GM23338 (cell line): ENCODE measurements at regions not wholly inside any gene's neighbourhood (a gene's known extent, or its start where the extent isn't known, plus 50 kb on each side); places are given as distances from the start of the nearest gene placed in this dataset.

Experiments used
- ATAC-seq: fragments of 200-7000 bp; cut with Tn5 transposase; 3 replicates; pipeline ENCODE4 v1.9.1; 2020
- DNase-seq: peaks from one replicate; pipeline ENCODE4 v3.0.0-alpha.2; 2015; ENCODE audit warnings: low spot score
- H2AFZ ChIP-seq: fragments of 200-600 bp; sonication (generic); 2 replicates; pipeline ENCODE4 v1.8.0; 2016; ENCODE audit warnings: antibody characterized with exemption, mild to moderate bottlenecking, moderate library complexity
- H3F3A ChIP-seq: fragments of 200-600 bp; sonication (generic); replicated peaks from 2 replicates; pipeline ENCODE4 v1.8.0; 2017; ENCODE audit warnings: antibody characterized with exemption, mixed run types, low read depth
- H3K27ac ChIP-seq: fragments of 200-600 bp; sonication (generic); 2 replicates; pipeline ENCODE4 v1.6.1; 2016; ENCODE audit warnings: low read depth
- H3K27me3 ChIP-seq: fragments of 200-600 bp; sonication (generic); 2 replicates; pipeline ENCODE4 v1.8.0; 2016; ENCODE audit warnings: mild to moderate bottlenecking, mixed run types, moderate library complexity; ENCODE audit not compliant: insufficient read depth
- H3K36me3 ChIP-seq: fragments of 200-600 bp; sonication (generic); 2 replicates; pipeline ENCODE4 v1.8.0; 2016; ENCODE audit warnings: mild to moderate bottlenecking; ENCODE audit not compliant: insufficient read depth
- H3K4me1 ChIP-seq: fragments of 200-600 bp; sonication (generic); 2 replicates; pipeline ENCODE4 v1.8.0; 2016; ENCODE audit warnings: mild to moderate bottlenecking, moderate library complexity; ENCODE audit not compliant: insufficient read depth
- H3K4me2 ChIP-seq: fragments of 200-600 bp; sonication (generic); 2 replicates; pipeline ENCODE4 v1.7.1; 2017; ENCODE audit warnings: mixed run types
- H3K4me3 ChIP-seq: fragments of 200-600 bp; sonication (generic); 2 replicates; pipeline ENCODE4 v1.6.1; 2016; ENCODE audit warnings: mixed run types
- H3K79me2 ChIP-seq: fragments of 200-600 bp; sonication (generic); replicated peaks from 2 replicates; pipeline ENCODE4 v1.8.0; 2017; ENCODE audit warnings: mild to moderate bottlenecking; ENCODE audit not compliant: insufficient read depth
- H3K9me2 ChIP-seq: fragments of 200-600 bp; sonication (generic); 2 replicates; pipeline ENCODE4 v1.8.0; 2017; ENCODE audit not compliant: insufficient read depth
- H4K20me1 ChIP-seq: fragments of 200-600 bp; sonication (generic); replicated peaks from 2 replicates; pipeline ENCODE4 v1.8.0; 2017; ENCODE audit warnings: mild to moderate bottlenecking; ENCODE audit not compliant: insufficient read depth
- H3K27ac Mint-ChIP-seq: 2 replicates; pipeline ENCODE4 v1.8.0; 2020; ENCODE audit warnings: inconsistent platforms, mild to moderate bottlenecking, moderate library complexity, mixed read lengths
- H3K27me3 Mint-ChIP-seq: 3 replicates; pipeline ENCODE4 v1.8.0; 2022; ENCODE audit warnings: low read depth, mild to moderate bottlenecking, moderate library complexity, mixed read lengths, inconsistent platforms; ENCODE audit not compliant: insufficient read depth, poor library complexity
- H3K36me3 Mint-ChIP-seq: 3 replicates; pipeline ENCODE4 v1.8.0; 2021; ENCODE audit warnings: low read depth, mild to moderate bottlenecking, inconsistent platforms, moderate library complexity, mixed read lengths
- H3K4me1 Mint-ChIP-seq: 3 replicates; pipeline ENCODE4 v1.8.0; 2020; ENCODE audit warnings: mild to moderate bottlenecking, inconsistent platforms, mixed read lengths
- H3K4me3 Mint-ChIP-seq: 3 replicates; pipeline ENCODE4 v1.8.0; 2021; ENCODE audit warnings: moderate library complexity, mild to moderate bottlenecking, inconsistent platforms, mixed read lengths
- H3K9me3 Mint-ChIP-seq: 3 replicates; pipeline ENCODE4 v1.8.0; 2020; ENCODE audit warnings: moderate library complexity, mild to moderate bottlenecking, inconsistent platforms, mixed read lengths
- CREB1 ChIP-seq: fragments of 250-450 bp; sonication (Bioruptor Pico); IDR thresholded peaks from 2 replicates; pipeline ENCODE4 v1.5.0; 2020; ENCODE audit warnings: low read depth, mild to moderate bottlenecking, moderate library complexity
- CTCF ChIP-seq, 2 experiments: fragments of 200-600 bp in 1 of 2; sonication (generic) in 1 of 2; conservative IDR thresholded peaks; 2 replicates each; pipeline versions ENCODE4 v1.5.1 to v1.6.1; 2016 to 2017; ENCODE audit warnings: antibody characterized with exemption in 2 of 2, low read depth in 2 of 2, mild to moderate bottlenecking in 2 of 2, moderate library complexity in 1 of 2
- EZH2 ChIP-seq: fragments of 200-600 bp; sonication (generic); IDR thresholded peaks from one replicate; pipeline ENCODE4 v1.8.0; 2017; ENCODE audit warnings: antibody characterized with exemption, mild to moderate bottlenecking, low read depth; ENCODE audit not compliant: unreplicated experiment
- EZH2phosphoT487 ChIP-seq: fragments of 200-600 bp; sonication (generic); IDR thresholded peaks from one replicate; pipeline ENCODE4 v1.8.1; 2018; ENCODE audit warnings: antibody characterized with exemption; ENCODE audit not compliant: unreplicated experiment
- JUNB ChIP-seq: IDR thresholded peaks from one replicate; pipeline ENCODE4 v1.6.1; 2016; ENCODE audit warnings: antibody characterized with exemption; ENCODE audit not compliant: unreplicated experiment
- STAT1 ChIP-seq: IDR thresholded peaks from one replicate; pipeline ENCODE4 v1.6.1; 2016; ENCODE audit warnings: antibody characterized with exemption; ENCODE audit not compliant: unreplicated experiment
- ZNF114 ChIP-seq: fragments of 250-450 bp; sonication (Bioruptor Pico); IDR thresholded peaks from 2 replicates; pipeline ENCODE4 v1.5.0; 2020; ENCODE audit warnings: mild to moderate bottlenecking, moderate library complexity
- ZNF331 ChIP-seq: fragments of 250-450 bp; sonication (Bioruptor Pico); IDR thresholded peaks from 2 replicates; pipeline ENCODE4 v1.5.0; 2020; ENCODE audit warnings: low read depth, mild to moderate bottlenecking, moderate library complexity
- ZNF462 ChIP-seq: fragments of 250-450 bp; sonication (Bioruptor Pico); IDR thresholded peaks from 2 replicates; pipeline ENCODE4 v1.5.0; 2020; ENCODE audit warnings: mild to moderate bottlenecking, moderate library complexity

DNA sequence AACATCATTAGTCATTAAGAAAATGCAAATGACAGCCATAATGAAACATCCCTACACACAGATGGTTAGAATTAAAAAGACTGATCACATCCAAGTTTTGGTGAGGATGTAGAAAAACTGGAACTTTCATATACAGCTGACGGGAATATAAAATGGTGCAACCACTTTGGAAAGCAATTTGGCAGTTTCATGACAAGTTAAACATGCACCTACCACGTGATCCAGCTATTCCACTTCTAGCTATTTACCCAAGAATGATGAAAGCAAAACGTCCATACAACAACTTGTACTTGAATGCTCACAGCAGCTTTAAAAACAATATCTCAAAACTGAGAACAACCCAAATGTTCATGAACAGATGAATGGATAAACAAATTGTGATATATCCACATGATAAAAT lies 77.9 kb upstream of the AVPR1A start:
- Mint-ChIP-seq H3K9me3 (no peaks in the 10 kb centered on the region), H3K4me1 (peaks cover 5% of the 10 kb centered on the region; the same call in 2 of the 3 replicates), H3K27me3 (no peaks in the 10 kb centered on the region), H3K36me3 (no peaks in the 10 kb centered on the region), H3K4me3 (no peak overlapping the region), H3K27ac (no peak overlapping the region)
- no peaks in the 10 kb centered on the region for H3K4me1 ChIP-seq
- no peaks in the 10 kb centered on the region for H3K36me3 ChIP-seq
- no peaks in the 10 kb centered on the region for H4K20me1 ChIP-seq
- no peak for TF ChIP-seq CREB1 (CRISPR knock-in tag)
- ATAC-seq = no peak
- no peaks in the 10 kb centered on the region for H3K9me2 ChIP-seq
- no peaks in the 10 kb centered on the region for H3K27me3 ChIP-seq
- H3K4me3 ChIP-seq = no peak overlapping the region
- H3K27ac ChIP-seq = no peak overlapping the region
- H3K4me2 ChIP-seq = no peak overlapping the region
- no peak overlapping the region for H2AFZ ChIP-seq
- no peaks in the 10 kb centered on the region for H3K79me2 ChIP-seq
- H3F3A ChIP-seq = no peaks in the 10 kb centered on the region
- DNase-seq = no peak

- Mint-ChIP-seq H3K36me3 (no peaks in the 10 kb centered on the region), H3K4me1 (peaks cover 11% of the 10 kb centered on the region; the same call in 2 of the 3 replicates), H3K27ac (no peak overlapping the region), H3K9me3 (no peaks in the 10 kb centered on the region), H3K27me3 (no peaks in the 10 kb centered on the region), H3K4me3 (no peak overlapping the region)
- no peak for TF ChIP-seq EZH2phosphoT487
- no peaks in the 10 kb centered on the region for H3K36me3 ChIP-seq
- DNase-seq (no peak), ATAC-seq (no peak)
- no peaks in the 10 kb centered on the region for H4K20me1 ChIP-seq
- H3K4me3 ChIP-seq = no peak overlapping the region
- H3F3A ChIP-seq = no peaks in the 10 kb centered on the region
- H3K4me1 ChIP-seq = no peaks in the 10 kb centered on the region; the same call in 1 of the 2 replicates
- no peaks in the 10 kb centered on the region for H3K79me2 ChIP-seq
- H2AFZ ChIP-seq = no peak overlapping the region
- H3K27ac ChIP-seq = no peak overlapping the region
- no peaks in the 10 kb centered on the region for H3K9me2 ChIP-seq
- no peaks in the 10 kb centered on the region for H3K27me3 ChIP-seq
- no peak overlapping the region for H3K4me2 ChIP-seq
Measured at GRCh38 chr12:63226792-63227463, 75.9 kb upstream of the AVPR1A start.

- no peaks in the 10 kb centered on the region for H3K79me2 ChIP-seq
- no peak for DNase-seq
- H3F3A ChIP-seq = no peaks in the 10 kb centered on the region
- H3K27ac ChIP-seq = no peak overlapping the region
- no peak for ATAC-seq
- no peak overlapping the region for H3K4me3 ChIP-seq
- H3K27me3 ChIP-seq = no peaks in the 10 kb centered on the region
- no peaks in the 10 kb centered on the region for H3K36me3 ChIP-seq
- Mint-ChIP-seq H3K27me3 (peaks cover 2% of the 10 kb centered on the region), H3K36me3 (no peaks in the 10 kb centered on the region), H3K27ac (no peak overlapping the region), H3K4me3 (no peak overlapping the region), H3K4me1 (peaks cover 11% of the 10 kb centered on the region; the same call in 2 of the 3 replicates), H3K9me3 (no peaks in the 10 kb centered on the region)
- H3K4me2 ChIP-seq = no peak overlapping the region
- no peaks in the 10 kb centered on the region; the same call in 1 of the 2 replicates for H3K4me1 ChIP-seq
- no peak overlapping the region for H2AFZ ChIP-seq
- no peaks in the 10 kb centered on the region for H3K9me2 ChIP-seq
- no peaks in the 10 kb centered on the region for H4K20me1 ChIP-seq
- TF ChIP-seq EZH2 = no peak
- no peak for TF ChIP-seq ZNF462 (CRISPR knock-in tag)
- no peak for TF ChIP-seq ZNF331 (CRISPR knock-in tag)
- no peak for TF ChIP-seq STAT1
- no peak for TF ChIP-seq EZH2phosphoT487
- no peak for TF ChIP-seq CREB1 (CRISPR knock-in tag)
- TF ChIP-seq ZNF114 = no peak
- TF ChIP-seq JUNB = no peak
- no peak for TF ChIP-seq CTCF (conservative IDR thresholded peaks at IDR 0.05; ENCODE audit: low read depth in 2 of 2)
Measured at GRCh38 chr12:63224396-63224795, 73.4 kb upstream of the AVPR1A start.
